ENCODE measurements at regions not wholly inside any gene's neighbourhood (a gene's known extent, or its start where the extent isn't known, plus 50 kb on each side); places are given as distances from the start of the nearest gene placed in this dataset.

DNA sequence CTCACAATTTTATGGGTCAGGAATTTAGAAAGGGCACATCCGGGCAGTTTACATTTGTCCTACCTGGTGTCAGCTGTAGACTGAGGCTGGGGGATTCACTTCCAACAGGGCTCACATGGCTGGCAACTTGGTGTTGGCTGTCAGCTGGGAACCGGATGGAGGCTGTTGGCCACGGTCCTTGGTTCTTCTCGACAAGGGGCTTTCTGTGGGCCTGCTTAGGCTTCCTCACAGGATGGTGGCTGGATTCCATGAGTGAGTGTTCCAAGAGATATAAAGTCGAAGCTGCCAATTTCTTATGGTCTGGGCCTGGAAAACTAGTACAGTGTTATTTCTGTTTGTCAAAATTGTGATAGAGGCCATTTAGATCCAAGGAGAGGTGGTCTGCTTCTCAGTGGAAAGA lies 127.9 kb downstream of the PTCSC3 start:
- TF ChIP-seq POLR2AphosphoS5 (IDR thresholded peaks at IDR 0.05) (no peak), CTCF (IDR thresholded peaks at IDR 0.05) (no peak), POLR2A (IDR thresholded peaks at IDR 0.05) (no peak)

Data from breast epithelium (tissue), 3 donors.